Inferior parietal cortex (tissue), 1 donor: ENCODE measurements at regions not wholly inside any gene's neighbourhood (a gene's known extent, or its start where the extent isn't known, plus 50 kb on each side); places are given as distances from the start of the nearest gene placed in this dataset.

Experiments
- DNase-seq: peaks from one replicate; pipeline ENCODE4 v3.0.0-alpha.2; 2016; ENCODE audit errors: extremely low spot score

DNA sequence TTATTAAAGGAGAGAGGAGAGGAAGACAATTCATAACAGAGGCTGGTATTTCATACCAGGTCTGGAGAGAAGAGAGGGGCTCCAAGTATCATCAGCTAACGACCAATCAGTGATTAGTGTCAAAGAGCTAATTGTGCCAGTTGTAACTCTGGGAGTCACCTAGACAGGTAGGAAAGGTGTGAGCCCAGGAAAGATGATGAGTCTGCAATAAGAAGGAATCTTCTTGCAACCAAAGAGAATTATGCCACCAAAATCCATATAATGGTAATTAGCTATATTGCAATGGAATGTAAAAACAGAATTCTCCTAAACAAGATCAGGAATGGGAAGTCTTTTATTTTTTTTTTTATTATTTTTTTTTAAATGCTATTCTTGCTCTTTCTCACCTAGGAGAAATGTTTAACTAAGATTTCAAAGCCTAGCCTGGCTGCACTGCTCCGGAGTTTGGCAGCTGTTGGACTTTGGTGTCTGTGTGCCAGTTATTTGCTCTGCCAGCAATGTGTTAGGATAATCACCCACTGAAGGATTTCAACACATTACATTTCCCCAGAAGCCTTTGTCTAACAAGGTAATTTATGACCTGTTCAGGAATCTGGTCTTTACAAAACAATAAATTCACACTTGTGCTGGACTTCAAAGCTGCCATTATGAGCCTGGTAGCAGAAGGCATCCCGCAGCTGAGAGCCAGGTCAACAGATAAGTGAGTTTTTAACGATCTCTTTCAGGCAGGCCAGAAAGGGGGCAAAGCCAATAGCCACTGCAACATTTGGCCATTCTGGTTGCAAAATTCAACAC lies 89.4 kb downstream of the FOXB1 start:
- no peak for DNase-seq

DNA sequence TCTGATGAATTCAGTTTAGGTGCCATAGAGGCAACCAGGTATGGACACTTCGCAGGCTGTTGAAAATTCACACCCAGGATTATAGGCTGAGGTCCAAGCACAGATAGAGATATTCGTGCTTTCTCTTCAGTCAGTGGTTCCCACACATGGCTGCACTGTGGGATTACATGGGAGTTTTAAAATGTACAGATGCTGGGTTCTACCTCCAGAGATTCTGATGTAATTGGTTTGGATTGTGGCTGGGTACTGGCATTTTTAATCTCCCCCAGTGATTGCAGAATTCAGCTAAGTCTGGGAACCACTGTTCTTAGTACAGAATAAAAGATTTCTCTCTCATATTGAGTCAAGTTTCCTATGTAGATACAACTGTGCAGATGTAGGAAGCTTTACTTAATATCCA lies 91.6 kb downstream of the FOXB1 start:
- no peak for DNase-seq

- DNase-seq = no peak
These were observed 92.0 kb downstream of the FOXB1 start for GRCh38 chr15:60096157-60096556.

DNA sequence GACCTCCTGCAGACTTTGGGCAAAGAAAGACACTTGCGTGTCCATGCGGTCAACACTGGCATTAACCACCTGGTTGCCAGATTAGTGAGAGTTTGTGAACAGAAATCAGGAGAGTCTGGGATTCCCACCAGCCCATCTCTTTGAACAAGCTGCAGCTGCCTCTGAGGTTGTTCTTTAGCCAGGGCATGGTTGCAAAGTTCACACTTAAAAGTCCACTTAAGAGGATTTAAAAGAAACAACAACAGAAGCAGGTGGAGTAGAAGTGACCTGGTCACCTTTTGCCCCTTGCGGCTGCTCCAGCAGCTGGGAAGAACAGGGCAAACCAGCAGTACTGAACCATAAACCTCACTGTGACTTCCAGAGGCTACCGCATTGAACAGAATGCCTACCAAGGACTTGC lies 97.3 kb downstream of the FOXB1 start:
- DNase-seq = no peak

DNA sequence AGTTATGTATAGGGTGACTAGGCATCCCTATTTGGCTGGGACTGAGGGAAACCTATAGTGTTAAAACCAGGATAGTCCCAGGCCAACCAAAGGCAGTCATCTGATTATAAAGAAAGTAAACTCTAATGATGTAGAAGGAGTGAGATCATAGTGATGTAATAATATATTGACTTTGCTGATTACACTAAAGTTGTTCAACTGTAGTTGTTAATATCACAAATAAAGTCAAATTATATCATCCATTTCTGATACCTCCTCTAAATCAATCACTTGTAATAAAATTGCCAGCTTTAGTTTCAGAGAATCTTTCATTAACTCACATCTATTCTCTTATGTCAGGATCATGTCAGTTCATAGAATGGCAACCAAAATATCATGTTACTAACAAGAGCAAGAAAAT lies 98.6 kb downstream of the FOXB1 start:
- DNase-seq = no peak

DNA sequence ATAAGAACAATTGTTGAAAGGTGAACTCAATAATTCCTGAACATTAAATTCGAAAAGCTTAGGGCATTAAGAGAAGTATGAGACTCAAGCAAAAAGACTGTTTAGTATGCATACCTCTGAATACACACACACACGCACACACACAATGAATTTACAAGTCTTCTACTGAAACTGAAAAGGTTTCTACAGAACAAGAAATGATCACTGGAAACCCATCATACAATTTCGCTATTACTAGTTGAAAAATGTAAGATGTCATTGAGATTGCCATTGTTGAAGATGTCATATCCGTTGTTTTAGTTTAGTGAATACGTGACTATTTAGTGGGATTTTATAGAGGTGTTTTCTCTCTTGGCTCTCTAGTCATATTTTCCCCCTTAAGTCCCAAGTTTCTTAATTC lies 106.8 kb downstream of the FOXB1 start:
- DNase-seq = no peak

DNA sequence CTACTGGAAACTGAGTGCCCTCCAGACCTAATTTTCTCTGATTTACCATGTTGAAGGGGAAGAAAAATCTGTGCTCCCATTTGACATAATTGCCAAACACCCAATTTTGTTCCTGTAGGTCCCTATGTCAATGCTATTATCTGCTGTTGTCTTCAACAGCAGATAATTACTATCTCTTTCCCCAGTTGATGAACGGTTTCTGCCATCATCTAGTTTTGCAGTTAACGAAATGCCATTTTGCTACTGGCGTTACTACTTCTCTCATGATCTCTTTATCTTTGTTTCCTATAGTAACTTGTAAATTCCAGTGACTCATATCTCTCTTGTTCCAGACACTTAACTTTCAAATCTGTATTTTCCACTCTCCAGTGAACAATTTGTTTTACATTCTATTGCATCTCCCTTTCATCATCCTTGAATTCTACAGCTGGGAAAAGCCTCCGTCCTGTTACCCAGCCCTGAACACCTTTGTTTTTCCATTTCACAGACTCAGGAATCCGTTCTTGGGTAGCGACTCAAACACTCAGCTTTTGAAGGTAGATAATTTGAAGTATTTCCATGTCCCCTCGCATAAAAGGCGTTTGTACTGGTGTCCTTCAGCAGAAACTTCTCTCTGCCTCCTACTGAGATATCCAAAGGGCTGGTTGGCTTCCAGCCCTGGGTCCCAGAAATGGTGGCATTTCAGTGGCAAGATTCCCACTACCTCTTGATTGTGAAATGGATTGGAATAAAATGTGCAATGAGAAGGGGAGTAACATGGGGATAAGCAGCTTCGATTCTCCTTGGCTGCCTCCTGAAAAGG lies 111.7 kb downstream of the FOXB1 start:
- DNase-seq = no peak

DNA sequence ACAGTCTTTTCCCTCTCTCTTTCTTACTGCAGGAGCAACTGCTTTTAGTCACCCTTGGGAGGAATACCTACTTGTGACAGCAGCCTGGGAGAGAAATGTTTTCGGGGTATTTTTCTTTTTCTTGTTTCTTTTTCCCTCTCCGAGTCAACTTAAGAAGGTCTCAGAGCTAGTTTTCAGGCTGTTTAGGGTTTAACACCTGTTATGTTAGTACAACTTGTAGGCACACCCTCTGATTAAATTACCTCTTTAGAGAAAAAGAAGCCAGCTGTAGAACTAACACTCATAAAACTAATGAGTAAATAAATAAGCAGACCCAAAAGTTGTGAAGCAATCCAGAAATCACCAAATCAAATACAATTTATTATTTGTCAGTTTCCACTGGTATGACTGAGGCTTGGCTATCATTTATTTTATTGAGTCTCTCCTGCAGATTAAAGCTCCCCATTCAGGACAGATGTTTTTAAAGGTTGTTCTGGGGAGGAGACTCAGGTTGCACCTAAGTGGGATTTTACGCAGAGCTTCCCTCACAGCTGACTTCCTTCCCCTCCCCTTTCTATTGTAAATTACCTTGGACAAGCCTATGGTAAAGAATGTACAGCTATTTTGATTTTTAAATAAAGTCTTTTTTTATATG lies 112.5 kb downstream of the FOXB1 start:
- no peak for DNase-seq

DNA sequence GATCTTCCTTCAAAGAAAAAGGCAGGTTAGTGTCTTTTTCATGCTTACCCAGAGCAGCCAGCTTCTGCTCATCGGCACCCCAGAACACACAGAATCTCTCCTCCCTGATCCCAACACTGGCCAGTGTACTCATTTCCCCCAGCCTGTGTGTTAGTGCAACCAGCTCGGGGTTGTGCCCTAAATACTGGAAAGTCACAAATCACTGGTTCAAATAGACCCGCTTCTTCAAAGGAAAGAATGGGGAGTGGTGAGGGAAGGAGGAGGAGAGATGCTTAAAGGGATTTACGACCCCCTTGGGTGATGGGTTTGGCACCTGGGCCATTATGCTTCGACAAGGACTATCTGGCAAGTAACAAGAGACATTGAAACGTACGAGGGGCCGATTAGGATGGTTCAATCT lies 114.0 kb downstream of the FOXB1 start:
- DNase-seq = no peak

DNA sequence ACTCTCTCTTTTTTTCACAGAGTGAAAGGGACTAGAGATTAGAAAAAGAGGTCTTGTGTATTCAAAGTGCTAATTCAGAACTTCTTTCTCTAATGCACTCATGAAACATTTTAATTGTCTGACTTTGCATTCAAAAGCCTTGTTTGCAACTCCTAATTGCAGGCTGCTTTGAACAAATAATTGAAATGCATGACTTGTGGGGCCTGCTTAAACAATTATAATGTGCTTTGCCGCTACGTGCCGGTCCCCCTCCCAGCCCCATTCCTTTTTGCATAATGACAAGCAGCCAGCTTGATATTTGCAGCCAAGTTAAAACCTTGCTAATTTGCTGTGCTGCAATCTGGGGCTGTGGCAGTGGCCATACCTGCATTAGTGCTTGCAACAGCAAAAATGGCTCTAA lies 114.5 kb downstream of the FOXB1 start:
- no peak for DNase-seq

DNA sequence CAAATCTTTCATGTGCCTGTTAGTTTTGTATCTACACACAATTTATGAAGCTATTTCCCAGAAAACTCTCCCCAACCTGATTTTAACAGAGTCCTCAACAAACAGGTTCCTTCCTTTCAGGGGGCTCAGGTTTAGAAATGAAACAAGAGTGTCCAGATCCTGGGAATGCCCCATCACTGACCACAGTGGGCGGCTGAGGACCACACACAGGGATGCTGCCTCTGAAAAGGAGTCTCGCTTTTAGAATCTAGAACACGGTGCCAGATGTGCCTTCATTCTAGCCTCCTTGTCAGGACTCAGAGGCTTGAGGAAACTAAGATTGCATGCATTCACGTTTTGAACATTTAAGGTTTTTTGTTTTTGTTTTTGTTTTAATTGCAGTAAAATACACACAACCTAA lies 115.0 kb downstream of the FOXB1 start:
- DNase-seq = no peak

DNA sequence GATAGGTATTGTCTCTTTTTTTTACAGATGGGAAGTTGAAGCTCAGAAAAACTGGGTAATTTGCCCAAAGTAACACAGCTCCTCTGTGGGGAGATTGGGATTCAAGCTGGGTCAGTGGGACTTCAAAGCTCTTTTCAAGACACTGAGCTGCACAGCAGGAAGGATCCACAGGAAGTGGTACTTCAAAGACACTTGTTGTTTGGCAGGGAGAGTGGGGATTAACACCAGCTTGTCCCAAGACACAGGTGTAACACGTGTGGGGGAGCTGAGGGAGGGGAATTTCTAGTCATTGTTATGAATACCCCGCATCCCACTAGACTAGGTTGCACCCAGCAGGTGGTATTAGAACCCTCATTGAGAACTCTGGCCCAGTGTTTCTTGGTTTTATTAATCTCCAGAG lies 116.0 kb downstream of the FOXB1 start:
- no peak for DNase-seq

- no peak for DNase-seq
These were observed 117.7 kb downstream of the FOXB1 start for GRCh38 chr15:60121845-60122244.

GRCh38 chr15:60122691-60123090 lies 118.6 kb downstream of the FOXB1 start:
- no peak for DNase-seq

GRCh38 chr15:60124460-60125070 lies 120.5 kb downstream of the FOXB1 start:
- no peak for DNase-seq

DNA sequence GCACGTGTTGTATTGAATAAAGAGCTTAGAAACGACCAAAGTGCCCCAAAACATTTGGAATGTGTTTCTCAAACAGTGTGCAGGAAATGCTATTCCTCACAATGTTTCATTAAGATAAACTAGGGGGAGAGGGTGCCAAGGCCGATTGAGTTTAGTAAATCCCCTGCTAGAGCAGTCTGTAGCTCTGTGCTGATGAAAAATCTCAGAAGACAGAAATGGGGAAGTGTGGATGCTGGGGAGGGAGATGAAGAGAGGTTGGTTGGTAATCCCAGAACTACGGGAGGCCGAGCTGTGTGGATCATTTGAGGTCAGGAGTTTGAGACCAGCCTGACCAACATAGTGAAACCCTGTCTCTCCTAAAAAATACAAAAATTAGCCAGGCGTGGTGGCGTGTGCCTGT lies 121.2 kb downstream of the FOXB1 start:
- no peak for DNase-seq

- no peak for DNase-seq
These were observed 122.1 kb downstream of the FOXB1 start for GRCh38 chr15:60126200-60126599.

- no peak for DNase-seq
These were observed 122.5 kb downstream of the FOXB1 start for GRCh38 chr15:60126661-60127060.

DNA sequence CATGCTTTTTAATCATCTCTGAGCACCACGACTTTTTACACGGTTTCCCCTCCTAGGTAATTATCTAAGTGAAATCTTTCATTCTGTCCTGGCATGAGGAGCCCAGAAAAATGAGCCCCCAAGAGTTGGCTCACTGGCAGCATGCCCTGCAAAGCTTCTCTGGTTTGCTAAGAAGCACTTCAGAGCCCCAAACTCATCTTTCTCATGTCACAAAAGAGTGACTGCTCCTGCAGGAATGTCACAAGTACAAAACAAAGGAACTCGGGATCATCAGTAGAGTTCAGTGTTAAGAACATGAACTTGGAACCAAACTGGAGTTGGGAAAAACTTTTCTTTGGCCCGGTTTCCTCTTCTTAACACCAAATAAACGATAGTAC lies 123.9 kb downstream of the FOXB1 start:
- peak; percentile 32 for DNase-seq

DNA sequence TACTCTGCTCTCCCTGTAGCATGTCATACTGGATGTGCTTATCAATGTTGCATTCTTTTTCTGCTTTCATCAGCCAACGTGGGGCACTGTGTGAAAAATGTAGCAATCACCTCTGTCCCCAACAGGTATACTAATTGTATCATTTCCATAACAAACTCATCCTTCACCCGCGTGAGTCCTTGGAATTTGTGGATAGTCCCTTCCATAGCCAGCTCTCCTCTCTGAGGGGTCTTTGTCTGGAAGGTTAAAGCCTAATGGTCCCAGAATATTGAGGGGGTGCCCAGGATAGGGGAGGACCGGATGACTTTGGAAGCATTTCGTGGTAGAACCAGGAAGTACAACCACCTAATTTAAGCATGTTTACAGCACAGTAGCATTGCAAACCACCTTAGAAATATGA lies 124.6 kb downstream of the FOXB1 start:
- DNase-seq = no peak

DNA sequence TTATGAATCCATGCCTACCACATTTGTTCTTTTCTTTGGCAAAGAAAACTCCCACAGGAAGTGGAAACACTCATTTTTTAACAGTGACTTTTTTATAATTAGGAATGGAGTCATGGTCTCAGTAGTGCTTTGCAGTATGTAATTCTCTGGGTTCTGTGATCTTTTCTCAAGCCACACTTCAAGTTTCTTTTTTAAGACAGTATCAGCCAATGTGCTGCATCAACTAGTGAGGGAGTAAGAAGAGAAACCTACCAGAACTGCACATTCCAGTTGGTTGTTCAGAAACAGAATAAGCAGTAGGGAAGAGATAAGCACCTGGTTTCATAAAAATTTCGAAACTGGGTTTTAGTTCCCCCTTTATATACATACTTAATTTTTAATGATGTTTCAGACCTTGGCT lies 126.3 kb downstream of the FOXB1 start:
- no peak for DNase-seq

GRCh38 chr15:60130821-60131220 lies 126.7 kb downstream of the FOXB1 start:
- DNase-seq = no peak
